ENCODE measurements at regions not wholly inside any gene's neighbourhood (a gene's known extent, or its start where the extent isn't known, plus 50 kb on each side); places are given as distances from the start of the nearest gene placed in this dataset.

GRCh38 chr1:87224201-87224600 lies 104.5 kb upstream of the LMO4 start:
- Histone ChIP-seq H3K4me3 (ENCODE audit: low read depth, low read length) (no peak overlapping the region), H3K9me3 (ENCODE audit: severe bottlenecking) (no peaks in the 10 kb centered on the region), H3K27me3 (ENCODE audit: insufficient read depth, low read depth, severe bottlenecking) (no peaks in the 10 kb centered on the region), H3K27ac (no peak overlapping the region), H3K36me3 (no peaks in the 10 kb centered on the region)
- DNase-seq: no peak
- no peak for TF ChIP-seq CTCF (IDR thresholded peaks at IDR 0.05; ENCODE audit: low read depth, low read length)

- Histone ChIP-seq H3K4me3 (ENCODE audit: low read depth, low read length) (no peak overlapping the region), H3K36me3 (no peaks in the 10 kb centered on the region), H3K9me3 (ENCODE audit: severe bottlenecking) (no peaks in the 10 kb centered on the region), H3K27ac (no peak overlapping the region), H3K27me3 (ENCODE audit: insufficient read depth, low read depth, severe bottlenecking) (no peaks in the 10 kb centered on the region)
- DNase-seq: no peak
- no peak for TF ChIP-seq CTCF (IDR thresholded peaks at IDR 0.05; ENCODE audit: low read depth, low read length)
These were observed 103.5 kb upstream of the LMO4 start for GRCh38 chr1:87225171-87225570.

- no peak overlapping the region for H3K4me3 ChIP-seq (ENCODE audit: low read depth, low read length)
- no peak for DNase-seq
- no peak overlapping the region for H3K27ac ChIP-seq
- no peaks in the 10 kb centered on the region for H3K36me3 ChIP-seq
- H3K9me3 ChIP-seq (ENCODE audit: severe bottlenecking): no peaks in the 10 kb centered on the region
- no peaks in the 10 kb centered on the region for H3K27me3 ChIP-seq (ENCODE audit: insufficient read depth, low read depth, severe bottlenecking)
- TF ChIP-seq CTCF (IDR thresholded peaks at IDR 0.05; ENCODE audit: low read depth, low read length): no peak
These were observed 102.3 kb upstream of the LMO4 start for GRCh38 chr1:87226341-87226760.

GRCh38 chr1:87227651-87228050 lies 101.0 kb upstream of the LMO4 start:
- no peak overlapping the region for H3K27ac ChIP-seq
- DNase-seq: no peak
- H3K36me3 ChIP-seq: no peaks in the 10 kb centered on the region
- H3K9me3 ChIP-seq (ENCODE audit: severe bottlenecking): no peaks in the 10 kb centered on the region
- no peak for TF ChIP-seq CTCF (IDR thresholded peaks at IDR 0.05; ENCODE audit: low read depth, low read length)
- no peak overlapping the region for H3K4me3 ChIP-seq (ENCODE audit: low read depth, low read length)
- no peaks in the 10 kb centered on the region for H3K27me3 ChIP-seq (ENCODE audit: insufficient read depth, low read depth, severe bottlenecking)

GRCh38 chr1:87230501-87230900 lies 98.2 kb upstream of the LMO4 start:
- no peak for TF ChIP-seq CTCF (IDR thresholded peaks at IDR 0.05; ENCODE audit: low read depth, low read length)
- Histone ChIP-seq H3K27me3 (ENCODE audit: insufficient read depth, low read depth, severe bottlenecking) (no peaks in the 10 kb centered on the region), H3K9me3 (ENCODE audit: severe bottlenecking) (no peaks in the 10 kb centered on the region), H3K27ac (no peak overlapping the region), H3K4me3 (ENCODE audit: low read depth, low read length) (no peak overlapping the region), H3K36me3 (no peaks in the 10 kb centered on the region)
- no peak for DNase-seq

GRCh38 chr1:87231703-87232367 lies 96.8 kb upstream of the LMO4 start:
- Histone ChIP-seq H3K9me3 (ENCODE audit: severe bottlenecking) (no peaks in the 10 kb centered on the region), H3K4me3 (ENCODE audit: low read depth, low read length) (no peak overlapping the region), H3K27ac (no peak overlapping the region), H3K36me3 (no peaks in the 10 kb centered on the region), H3K27me3 (ENCODE audit: insufficient read depth, low read depth, severe bottlenecking) (no peaks in the 10 kb centered on the region)
- TF ChIP-seq CTCF (IDR thresholded peaks at IDR 0.05; ENCODE audit: low read depth, low read length): no peak
- no peak for DNase-seq
